ENCODE measurements at regions not wholly inside any gene's neighbourhood (a gene's known extent, or its start where the extent isn't known, plus 50 kb on each side); places are given as distances from the start of the nearest gene placed in this dataset.
A peak's percentile ranks its signal among the peaks of the same experiment; 100 is the strongest.

DNA sequence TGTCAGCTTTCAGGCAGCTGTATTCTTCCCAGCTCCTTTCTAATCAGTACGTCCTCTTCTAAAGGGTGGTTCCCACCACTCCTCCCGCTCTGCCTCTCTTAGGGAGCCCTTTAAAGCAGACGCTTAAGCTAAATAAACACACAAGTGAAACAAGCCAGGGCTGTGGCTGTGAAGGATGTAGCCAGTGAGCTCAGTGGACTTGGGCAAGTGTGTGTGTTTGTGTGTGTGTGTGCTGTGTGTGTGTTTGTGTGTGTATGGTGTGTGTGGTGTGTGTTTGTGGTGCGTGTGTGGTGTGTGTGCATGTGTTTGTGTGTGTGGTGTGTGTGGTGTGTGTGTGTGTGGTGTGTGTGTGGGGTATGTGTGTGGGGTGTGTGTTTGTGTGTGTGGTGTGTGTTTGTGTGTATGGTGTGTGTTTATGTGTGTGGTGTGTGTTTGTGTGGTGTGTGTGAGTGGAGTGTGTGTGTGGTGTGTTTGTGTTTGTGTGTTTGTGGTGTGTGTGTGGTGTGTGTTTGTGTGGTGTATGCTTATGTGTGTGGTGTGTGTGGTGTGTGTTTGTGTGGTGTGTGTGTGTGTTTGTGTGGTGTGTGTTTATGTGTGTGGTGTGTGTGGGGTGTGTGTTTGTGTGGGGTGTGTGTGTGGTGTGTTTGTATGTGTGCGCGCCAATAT is 283.3 kb downstream of the PTTG2 start:
- DNase-seq, result no peak
- Histone ChIP-seq H3K27me3 (no peaks in the 10 kb centered on the region), H3K36me3 (no peaks in the 10 kb centered on the region), H3K9me3 (no peaks in the 10 kb centered on the region), H3K4me3 (no peak overlapping the region)

DNA sequence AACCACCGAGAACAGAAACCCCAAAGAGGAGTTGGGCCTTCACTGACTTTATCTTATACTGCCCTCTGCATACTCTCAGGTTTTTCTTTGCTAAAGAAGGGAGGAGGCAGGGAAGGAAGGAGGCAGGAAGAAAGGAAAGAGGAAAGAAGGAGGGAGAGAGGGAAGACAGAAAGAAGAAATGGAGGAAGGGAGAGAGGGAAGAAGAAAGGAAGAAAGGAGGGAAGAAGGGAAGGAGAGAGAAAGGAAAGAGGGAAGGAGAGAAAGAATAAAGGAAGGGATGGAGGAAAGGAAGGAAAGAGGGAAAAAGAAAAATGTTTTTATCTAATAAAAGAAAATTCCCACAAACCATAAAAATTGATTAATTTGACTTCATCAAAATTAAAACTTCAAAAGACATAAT is 294.6 kb downstream of the PTTG2 start:
- no peak for DNase-seq
- H3K36me3 ChIP-seq, result no peaks in the 10 kb centered on the region
- no peak overlapping the region for H3K4me3 ChIP-seq
- peaks cover 8% of the 10 kb centered on the region for H3K9me3 ChIP-seq
- no peaks in the 10 kb centered on the region for H3K27me3 ChIP-seq

DNA sequence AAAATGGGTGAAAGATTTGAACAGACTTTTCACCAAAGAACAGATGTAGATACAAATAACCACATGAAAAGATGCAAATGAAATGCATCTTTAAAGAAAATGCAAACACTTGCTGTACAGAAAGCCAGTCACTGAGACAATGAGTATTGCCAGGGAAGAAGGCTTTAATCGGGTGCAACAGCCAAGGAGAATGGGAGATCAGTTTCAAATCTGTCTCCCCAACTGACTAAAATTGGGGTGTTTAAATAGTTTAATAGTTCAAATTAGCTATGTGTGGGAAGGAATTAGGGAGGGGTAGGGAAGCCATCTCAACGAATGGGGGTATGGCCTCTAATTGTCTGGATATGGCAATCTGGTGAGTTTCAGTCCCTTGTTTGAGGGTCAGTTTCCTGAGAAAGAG is 295.4 kb downstream of the PTTG2 start:
- H3K27me3 ChIP-seq, result no peaks in the 10 kb centered on the region
- H3K4me3 ChIP-seq, result no peak overlapping the region
- peaks cover 8% of the 10 kb centered on the region for H3K9me3 ChIP-seq
- DNase-seq, result no peak
- H3K36me3 ChIP-seq, result no peaks in the 10 kb centered on the region

DNA sequence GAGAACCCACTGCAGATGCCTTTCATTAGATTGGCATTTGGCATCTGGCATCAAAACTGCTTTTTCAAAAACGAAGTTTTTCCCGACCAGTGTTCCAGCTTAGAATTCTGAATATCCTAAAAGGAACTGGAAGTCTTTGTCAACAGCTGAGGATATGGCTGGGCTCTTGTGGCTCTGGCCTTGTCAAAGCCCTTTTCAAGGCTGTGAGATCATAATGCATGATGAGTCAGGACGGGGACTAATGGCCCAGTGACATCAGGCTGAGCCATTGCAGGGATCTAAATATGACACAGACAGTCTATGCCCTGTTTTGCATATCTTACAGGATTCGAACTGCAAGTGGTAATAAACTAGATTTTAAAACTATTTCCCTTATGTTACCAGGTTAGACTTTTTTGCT is 306.4 kb downstream of the PTTG2 start:
- Histone ChIP-seq H3K9me3 (no peaks in the 10 kb centered on the region), H3K4me3 (no peak overlapping the region), H3K27me3 (no peaks in the 10 kb centered on the region), H3K36me3 (no peaks in the 10 kb centered on the region)
- peak; percentile 38 for DNase-seq

DNA sequence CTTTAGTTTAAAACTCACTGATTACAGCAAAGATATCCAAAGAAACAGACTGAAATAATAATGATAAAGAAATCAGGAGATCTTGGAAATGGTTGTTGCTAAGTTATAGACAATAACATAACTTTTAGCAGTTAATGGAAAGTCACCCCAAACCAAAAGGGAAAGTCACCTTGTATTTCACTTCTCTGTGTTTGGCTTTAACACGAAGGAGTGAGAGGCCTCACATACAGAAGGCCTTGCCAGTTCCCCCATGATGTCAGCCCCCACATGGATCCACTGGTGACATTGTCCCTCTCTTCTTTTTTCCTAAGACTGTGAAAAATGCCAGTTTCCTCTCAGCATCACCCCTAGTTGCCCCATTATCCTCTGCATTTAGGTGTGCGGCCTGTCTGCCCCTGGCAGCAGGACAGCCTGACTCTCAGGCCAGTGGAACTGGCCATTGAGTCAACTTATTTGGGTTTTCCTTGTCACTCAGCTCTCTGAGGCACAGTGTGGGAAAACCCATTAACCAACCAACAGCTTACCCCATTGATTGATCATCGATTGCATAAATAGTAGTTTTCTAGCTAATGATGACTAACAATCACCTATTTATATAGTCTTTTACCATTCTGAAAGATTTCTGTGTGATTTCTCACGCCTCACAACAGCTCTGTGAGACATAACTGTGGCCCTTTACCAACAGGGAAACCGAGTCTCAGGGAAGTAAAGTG is 308.1 kb downstream of the PTTG2 start:
- no peaks in the 10 kb centered on the region for H3K9me3 ChIP-seq
- no peaks in the 10 kb centered on the region for H3K36me3 ChIP-seq
- H3K27me3 ChIP-seq, result no peaks in the 10 kb centered on the region
- H3K4me3 ChIP-seq, result no peak overlapping the region
- no peak for DNase-seq

DNA sequence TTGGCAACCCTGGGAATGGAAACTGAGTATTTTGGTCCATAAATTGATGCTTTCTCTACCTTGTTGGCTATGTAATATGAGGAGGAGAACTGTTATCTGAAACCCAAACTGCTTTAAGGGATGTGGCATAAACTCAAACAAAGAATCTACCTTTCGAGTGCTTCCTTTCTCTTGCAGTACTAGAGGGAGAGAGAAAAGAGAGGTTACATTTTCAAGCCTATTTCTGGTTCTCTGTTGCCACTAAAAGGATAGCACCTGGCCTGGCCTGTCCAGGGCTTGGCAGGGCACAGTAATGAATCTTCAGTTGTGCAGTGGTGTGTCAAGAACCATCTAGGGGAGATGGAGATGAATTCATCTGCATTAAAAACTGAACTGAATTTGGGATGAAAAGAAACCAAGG is 308.6 kb downstream of the PTTG2 start:
- no peak for DNase-seq
- Histone ChIP-seq H3K9me3 (no peaks in the 10 kb centered on the region), H3K36me3 (no peaks in the 10 kb centered on the region), H3K27me3 (no peaks in the 10 kb centered on the region), H3K4me3 (no peak overlapping the region)

DNA sequence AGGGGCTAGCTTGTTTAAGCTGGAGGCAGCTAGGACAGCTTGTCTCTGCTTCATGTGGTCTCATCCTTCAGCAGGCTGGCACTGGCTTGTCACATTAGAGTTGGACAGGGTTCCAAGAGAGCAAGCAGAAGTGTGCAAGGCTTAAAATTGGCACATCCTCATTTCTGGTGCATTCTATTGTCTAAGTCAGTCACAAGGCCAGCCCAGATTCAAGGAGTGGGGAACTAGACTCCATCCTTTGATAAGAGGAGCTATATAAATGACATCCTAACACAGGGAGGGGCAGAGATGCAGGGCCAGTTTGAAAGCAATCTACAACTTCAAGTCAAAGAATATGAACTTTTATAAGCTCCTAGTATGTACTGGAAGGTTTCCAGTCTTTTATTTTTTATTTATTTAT is 313.2 kb downstream of the PTTG2 start:
- H3K27me3 ChIP-seq, result no peaks in the 10 kb centered on the region
- no peak for DNase-seq

DNA sequence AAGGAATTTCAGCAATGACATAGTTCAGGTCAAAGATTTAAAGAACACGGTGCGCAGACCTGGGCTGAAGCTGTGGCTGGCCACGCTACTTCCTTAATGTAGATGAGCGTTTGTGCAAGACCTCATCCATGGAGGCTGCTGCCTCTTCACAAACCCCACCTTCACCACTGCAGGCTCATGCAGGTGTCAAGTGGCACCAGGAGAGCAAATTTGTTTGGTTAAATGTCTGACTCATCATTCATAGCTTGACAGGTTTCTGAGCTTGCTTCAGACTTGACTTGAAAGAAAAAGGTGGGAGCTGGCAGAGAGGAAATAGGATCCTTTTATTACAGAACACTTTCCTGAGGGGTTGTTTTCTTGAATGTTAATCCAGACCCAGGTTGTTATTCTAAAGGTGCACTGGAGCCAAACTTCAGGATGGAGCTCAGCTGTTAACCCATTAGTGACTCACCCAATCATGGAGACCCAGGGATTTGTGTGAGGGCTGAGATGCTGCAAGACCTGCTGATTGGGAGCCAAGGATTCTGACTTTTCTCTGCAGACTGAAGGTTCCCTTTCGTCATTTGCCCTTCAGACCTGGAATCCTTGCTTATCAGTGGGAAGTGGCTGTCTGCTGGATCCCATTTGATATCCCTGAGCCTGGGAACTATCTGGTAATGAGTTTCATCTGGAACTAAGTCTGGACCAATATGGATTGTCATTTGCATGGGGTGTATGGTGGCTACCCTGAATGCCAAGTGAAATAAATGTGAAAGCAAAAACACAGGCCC is 315.3 kb downstream of the PTTG2 start:
- Histone ChIP-seq H3K27me3 (no peaks in the 10 kb centered on the region), H3K9me3 (no peaks in the 10 kb centered on the region), H3K36me3 (no peaks in the 10 kb centered on the region), H3K4me3 (no peak overlapping the region)
- no peak for DNase-seq

More for the DNA sequence above, 313.2 kb downstream of the PTTG2 start:
- Histone ChIP-seq H3K4me3 (no peak overlapping the region), H3K36me3 (no peaks in the 10 kb centered on the region), H3K9me3 (no peaks in the 10 kb centered on the region)

DNA sequence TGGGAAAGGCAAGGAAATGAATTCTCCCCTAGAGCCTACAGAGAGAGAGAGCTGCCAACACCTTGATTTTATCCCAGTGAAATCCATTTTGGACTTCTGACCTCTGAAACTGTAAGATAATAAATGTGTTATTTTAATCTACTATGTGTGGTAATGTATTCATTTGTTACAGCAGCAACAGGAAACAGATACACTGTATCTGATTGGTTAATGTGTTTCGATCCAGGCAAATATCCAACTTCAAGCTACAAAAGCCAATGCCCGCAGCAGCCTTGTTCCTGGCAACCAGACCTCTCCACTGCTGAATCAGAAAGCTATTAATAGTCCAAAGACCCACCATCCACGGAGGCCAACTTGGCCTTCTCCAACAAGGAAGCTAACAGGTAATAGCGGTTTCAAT is 318.1 kb downstream of the PTTG2 start:
- DNase-seq, result no peak
- Histone ChIP-seq H3K36me3 (no peaks in the 10 kb centered on the region), H3K4me3 (no peak overlapping the region)

DNA sequence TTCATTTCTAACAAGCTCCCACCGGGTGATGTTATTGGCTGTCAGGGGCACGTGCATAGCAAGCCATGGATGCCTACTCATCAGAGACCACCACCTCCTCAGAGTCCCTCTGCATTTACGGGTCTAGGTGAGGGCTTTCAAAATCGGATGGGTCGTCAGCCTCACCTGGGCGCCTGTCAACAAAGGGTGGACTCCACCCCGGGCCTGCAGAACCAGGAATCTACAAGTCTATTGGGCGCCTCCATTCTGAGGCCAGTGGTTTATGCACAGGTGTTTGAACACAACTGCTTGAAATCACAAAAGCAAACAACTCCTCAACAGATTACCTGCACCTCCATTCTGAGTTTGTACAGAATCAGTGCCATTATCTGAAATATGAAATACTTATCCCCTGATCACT is 318.9 kb downstream of the PTTG2 start:
- Histone ChIP-seq H3K27me3 (no peaks in the 10 kb centered on the region), H3K4me3 (no peak overlapping the region), H3K36me3 (no peaks in the 10 kb centered on the region), H3K9me3 (no peaks in the 10 kb centered on the region)
- no peak for DNase-seq

More for the DNA sequence above, 318.1 kb downstream of the PTTG2 start:
- Histone ChIP-seq H3K27me3 (no peaks in the 10 kb centered on the region), H3K9me3 (no peaks in the 10 kb centered on the region)

DNA sequence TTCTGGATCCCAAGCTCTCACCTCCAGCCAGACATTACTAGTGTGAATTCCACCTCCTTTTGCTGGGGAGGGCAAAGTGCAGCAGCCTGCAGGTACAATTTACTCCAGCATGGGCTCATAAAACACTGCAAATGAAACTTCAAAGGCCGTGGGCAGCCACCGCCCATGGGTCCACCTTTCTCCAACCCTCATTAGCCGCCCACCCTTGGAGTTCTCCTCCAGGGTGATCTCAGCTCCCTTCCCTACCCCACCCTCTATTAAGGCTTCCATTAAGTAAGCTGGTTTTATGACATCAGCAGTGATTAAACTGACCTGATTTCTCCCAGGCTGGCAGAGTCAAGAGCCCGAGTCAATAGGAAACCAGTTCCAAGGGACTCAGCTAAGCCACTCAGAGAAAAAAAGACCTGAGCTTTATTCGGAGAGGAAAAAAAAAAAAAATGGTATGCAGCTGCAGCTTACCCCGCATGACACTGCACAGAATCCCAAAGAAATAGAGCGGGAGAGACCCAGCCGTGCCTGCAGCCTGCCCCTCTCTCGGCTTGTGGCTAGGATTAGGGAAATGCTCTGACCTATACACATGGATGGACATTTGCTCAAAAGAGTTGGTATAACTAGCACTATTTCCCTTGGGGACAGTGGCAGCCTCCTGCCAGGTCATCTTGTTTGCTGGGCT is 319.6 kb downstream of the PTTG2 start:
- Histone ChIP-seq H3K9me3 (no peaks in the 10 kb centered on the region), H3K27me3 (no peaks in the 10 kb centered on the region), H3K36me3 (no peaks in the 10 kb centered on the region), H3K4me3 (no peak overlapping the region)
- DNase-seq, result no peak

DNA sequence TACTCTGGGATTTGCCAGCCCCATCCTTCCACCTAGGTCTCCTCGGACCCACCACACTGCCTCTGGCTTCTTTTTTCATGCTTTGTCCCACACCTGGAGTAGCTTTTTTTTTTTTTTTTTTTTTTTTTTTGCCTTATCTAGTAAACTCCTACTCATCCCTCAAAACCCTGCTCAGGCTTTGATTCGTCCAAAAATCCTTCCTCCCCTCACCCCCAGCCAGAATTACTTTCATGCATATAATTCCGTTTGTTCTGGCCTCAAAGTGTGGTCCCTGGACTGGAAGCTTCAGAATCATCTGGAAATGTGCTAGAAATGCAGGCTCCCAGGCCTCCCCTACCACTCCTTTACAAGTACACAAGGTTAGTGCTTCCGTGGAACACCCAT is 320.1 kb downstream of the PTTG2 start:
- Histone ChIP-seq H3K9me3 (no peaks in the 10 kb centered on the region), H3K36me3 (no peaks in the 10 kb centered on the region), H3K4me3 (no peak overlapping the region), H3K27me3 (no peaks in the 10 kb centered on the region)
- DNase-seq, result no peak

DNA sequence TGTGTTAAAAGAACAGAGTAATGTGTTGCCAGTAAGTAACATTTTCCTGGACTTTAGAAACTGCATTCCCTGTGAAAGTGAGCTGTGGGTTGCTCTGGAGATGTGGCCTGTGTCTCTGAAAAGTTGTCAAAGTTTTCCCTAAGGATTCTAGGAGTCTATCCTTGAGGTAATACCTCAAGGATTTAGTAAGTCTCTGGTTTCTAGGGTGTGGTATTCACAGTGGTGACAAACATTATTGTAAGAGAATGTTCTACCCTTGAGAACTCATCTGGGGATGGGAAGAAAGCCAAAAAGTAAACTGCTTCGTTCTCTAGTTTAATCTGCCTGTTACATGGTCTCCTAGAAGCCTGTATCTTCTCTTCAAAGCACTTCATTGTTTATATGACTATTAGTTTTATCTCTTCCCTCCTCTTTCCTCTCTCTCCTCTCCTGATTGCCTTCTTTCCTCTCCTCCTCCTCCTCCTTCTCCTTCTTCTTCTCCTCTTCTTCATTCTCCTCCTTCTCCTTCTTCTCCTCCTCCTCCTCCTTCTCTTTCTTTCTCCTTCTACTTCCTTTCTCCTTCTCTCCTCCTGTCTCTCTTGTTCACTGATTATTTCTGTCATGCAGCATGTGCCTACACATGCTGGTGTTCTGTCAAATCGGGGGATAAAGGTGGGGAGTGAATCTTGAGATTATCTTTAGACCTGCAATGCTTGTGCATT is 321.3 kb downstream of the PTTG2 start:
- no peak for DNase-seq
- Histone ChIP-seq H3K4me3 (no peak overlapping the region), H3K9me3 (no peaks in the 10 kb centered on the region), H3K36me3 (no peaks in the 10 kb centered on the region), H3K27me3 (no peaks in the 10 kb centered on the region)

DNA sequence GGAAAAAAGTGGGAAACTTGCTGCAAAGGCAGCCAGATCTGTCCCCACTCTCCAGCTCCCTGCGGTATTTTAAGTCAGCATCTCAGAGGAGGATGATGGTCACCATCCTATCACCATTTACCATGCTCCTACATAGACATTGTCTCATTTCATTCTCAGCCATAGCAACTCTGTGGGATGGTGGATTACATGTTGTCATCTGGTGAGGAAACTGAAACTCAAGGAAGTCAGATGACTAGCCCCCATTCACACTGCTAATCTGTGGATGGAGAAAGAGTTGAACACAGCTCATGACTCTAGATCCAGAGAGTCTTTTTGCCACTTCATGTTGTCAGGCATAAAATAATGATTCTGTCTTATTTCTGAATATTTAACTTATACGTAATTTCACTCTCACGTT is 323.5 kb downstream of the PTTG2 start:
- Histone ChIP-seq H3K27me3 (no peaks in the 10 kb centered on the region), H3K9me3 (no peaks in the 10 kb centered on the region), H3K36me3 (no peaks in the 10 kb centered on the region), H3K4me3 (no peak overlapping the region)
- DNase-seq, result no peak

DNA sequence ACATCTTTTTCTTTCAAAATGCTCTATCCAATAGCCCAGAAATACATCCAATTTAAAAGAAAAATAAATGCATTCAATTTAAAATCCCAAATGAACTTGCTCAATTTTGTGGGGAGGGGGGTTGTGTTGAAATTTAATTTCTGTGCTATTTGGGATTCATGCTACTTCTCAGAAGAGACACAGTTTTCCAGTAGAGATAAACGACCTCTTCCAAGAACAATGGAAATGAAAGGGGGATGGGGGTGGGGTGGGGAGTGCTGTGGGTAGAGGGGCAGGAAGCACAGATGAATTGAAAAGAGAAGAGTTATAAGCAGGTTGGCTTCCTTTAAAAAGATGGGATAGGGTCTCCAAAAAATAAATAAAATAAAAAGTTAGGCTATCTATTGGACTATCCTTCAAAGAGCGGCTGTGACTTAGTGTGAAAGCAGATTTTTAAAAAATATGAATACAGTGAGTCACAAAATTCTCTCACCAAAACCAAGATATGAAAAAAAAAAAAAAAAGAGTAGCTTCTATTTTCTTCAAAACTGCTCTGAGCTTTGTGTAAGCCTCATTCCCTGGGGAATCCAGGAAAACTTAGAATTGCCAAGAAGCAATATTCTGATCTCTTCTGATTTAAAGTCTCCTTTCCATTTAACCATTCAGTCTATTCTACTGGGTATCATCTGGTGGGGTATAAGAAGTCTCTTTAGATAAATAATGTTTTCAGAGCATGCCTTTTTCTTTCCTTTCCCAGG is 324.3 kb downstream of the PTTG2 start:
- Histone ChIP-seq H3K36me3 (no peaks in the 10 kb centered on the region), H3K4me3 (no peak overlapping the region), H3K27me3 (no peaks in the 10 kb centered on the region), H3K9me3 (no peaks in the 10 kb centered on the region)
- DNase-seq, result no peak

All from MG63 (cell line).